Activated CD4-positive, alpha-beta T cell treated with anti-CD3 and anti-CD28 coated beads, Interleukin-10, Interleukin-2, amounts not matched to agents 100 ng/mL and 50 ng/mL, durations not matched to agents 16 hours and 8 hours (primary cell): ENCODE measurements at regions not wholly inside any gene's neighbourhood (a gene's known extent, or its start where the extent isn't known, plus 50 kb on each side); places are given as distances from the start of the nearest gene placed in this dataset.
A peak's percentile ranks its signal among the peaks of the same experiment; 100 is the strongest.
"Not testable (repeated sequence)": the region's sequence is repeated elsewhere in the genome, so short reads cannot be mapped to it uniquely, and the experiment has no call there.

Source experiments
- DNase-seq: peaks from one replicate; pipeline ENCODE4 v3.0.0-alpha.2; 2020

DNA sequence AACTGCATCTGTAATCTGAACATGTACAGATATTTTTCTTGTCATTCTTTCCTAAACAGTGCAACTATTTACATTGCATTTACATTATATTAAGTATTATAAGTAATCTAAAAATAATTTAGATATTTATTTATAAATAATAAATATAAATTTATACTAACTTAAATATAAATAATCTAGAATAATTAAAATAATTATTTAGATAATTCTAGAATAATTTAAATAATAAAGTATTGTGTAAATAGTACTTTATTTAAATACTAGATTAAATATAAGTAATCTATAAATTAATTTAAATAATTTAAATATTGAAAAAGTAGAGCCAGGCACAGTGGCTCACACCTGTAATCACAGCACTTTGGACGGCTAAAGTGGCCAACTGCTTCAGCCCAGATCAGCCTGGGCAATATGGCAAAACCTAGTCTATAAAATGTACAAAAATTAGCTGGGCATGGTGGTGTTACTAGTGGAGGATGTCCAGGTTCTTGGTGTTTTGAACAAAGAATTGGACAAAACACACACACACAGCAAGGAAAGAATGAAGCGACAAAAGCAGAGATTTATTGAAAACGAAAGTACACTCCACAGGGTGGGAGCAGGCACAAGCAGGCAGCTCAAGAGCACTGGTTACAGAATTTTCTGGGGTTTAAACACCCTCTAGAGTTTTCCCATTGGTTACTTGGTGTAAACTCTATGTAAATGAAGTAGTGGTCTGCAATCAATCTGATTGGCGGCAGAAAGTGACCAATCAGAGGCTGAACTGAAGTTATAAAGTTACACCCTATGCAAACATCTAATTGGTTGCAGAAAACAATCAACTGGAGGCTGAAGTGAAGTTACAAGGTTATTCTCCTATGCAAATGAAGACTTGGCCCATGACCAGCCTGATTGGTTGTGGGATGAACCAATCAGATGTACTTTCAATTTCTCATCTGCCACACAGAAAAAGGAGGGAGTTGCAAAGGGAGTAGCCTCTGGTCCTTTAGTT is 100.2 kb upstream of the SP4 start:
- DNase-seq = no peak

DNA sequence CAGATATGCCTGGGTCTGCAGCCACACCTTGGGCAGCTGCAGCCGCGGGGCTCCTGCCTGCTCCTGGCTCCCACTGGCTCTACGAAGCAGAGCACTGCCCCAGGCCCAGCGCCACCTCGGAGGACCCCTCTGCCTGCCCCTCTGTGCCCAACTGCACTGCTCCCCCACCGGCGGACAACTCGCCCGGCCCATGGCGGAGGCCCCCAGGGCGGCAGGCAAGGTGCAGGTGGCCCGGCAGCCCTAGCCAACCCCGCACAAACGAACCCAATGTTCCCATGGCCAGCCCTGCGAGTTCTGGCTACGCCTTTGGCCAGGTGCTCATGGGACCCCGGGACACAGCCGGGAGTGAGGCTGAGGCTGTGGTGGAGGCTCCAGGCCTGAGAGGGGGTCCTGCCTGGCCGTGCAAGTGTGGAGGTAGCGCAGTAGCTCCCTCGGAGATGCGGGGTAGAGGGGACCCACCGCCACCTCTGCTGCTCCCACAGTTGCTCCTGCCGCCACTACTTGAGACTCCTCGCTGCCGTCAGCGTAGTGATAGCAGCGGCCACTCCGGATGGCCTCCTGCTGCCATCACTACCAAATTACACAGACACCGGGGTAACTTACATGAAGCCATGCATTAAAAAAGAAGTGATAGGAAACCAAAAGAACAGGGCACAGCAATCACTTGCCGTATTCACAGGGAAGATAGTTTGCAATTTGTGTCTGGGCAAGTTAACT is 97.3 kb upstream of the SP4 start:
- DNase-seq = no peak

DNA sequence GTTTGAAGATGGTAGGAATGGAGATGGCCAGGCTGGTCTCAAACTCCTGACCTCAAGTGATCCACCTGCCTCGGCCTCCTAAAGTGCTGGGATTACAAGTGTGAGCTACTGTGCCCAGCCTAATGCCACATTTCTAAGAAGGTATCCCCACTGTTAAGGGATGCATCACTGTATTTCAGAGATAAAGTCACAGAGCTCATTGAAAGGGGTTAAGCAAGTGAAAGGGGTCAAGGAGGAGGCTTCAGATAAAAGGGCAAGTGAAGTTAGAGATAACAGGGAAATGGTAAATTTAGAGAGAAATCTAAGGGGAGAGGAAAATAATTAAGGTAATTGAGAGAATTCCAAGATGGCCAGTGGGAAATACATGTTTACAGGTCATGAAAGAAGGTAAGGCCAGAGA is 93.0 kb upstream of the SP4 start:
- DNase-seq = no peak

DNA sequence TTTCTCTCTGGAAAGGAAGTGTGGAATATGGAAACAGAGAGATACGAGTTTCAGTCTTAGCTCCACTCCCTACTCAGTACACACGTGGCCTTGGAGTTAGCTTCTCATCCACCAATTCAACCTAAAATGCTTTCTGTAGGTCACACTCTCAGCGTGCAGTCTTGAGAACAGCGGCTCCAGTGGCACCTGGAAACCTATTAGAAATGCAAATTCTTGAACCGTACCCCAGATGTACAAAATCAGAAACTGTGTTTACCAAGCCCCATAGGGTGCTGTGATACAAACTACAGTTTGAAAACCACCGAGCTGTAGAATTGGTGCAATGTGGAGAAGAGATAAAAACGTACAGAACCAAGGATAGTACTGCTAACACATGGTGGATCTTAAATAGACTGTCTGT is 91.1 kb upstream of the SP4 start:
- no peak for DNase-seq

DNA sequence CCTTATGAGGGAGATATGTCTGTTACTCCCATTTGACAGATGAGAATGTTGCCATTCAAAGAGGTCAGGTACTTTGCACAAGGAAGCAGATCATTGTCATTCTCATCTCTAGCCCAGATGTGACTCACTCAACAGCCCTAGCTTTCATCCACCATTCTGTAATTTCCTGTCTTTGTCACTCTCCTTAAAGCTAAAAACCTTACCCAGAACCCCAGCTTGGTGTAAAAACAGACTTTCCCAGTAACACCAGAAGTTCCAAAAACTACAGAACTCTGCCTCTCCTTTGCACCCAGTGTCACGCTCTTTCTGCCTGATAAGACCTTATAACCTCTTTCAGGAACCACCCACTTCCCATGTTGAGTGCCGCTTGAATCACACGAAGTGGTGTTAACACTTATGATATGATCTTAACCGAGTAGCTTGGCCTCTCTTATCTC is 89.1 kb upstream of the SP4 start:
- DNase-seq = peak; percentile 89

DNA sequence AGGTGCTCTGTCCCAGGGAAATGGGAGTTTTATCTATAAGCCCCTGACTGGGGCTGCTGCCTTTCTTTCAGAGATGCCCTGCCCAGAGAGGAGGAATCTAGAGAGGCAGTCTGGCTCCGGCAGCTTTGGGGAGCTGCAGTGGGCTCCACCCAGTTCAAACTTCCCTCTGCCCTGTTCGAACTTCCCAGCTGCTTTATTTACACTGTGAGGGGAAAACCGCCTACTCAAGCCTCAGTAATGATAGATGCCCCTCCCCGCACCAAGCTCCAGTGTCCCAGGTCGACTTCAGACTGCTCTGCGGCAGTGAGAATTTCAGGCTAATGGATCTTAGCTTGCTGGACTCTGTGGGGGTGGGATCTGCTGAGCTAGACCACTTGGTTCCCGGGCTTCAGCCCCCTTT is 83.0 kb upstream of the SP4 start:
- DNase-seq = not testable (repeated sequence)

DNA sequence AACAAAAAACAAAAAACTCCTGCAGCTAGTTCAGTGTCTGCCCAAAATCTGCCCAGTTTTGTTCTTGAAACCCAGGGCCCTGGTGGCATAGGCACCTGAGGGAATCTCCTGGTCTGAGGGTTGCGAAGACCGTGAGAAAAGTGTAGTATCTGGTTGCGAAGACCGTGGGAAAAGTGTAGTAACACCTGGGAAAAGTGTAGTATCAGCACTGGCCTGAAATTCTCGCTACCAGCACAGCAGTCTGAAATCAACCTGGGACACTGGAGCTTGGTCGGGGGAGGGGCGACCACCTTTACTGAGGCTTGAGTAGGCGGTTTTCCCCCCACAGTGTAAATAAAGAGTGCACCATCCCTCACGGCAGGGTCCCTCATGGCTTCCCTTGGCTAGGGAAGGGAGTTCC is 82.5 kb upstream of the SP4 start:
- DNase-seq = no peak

DNA sequence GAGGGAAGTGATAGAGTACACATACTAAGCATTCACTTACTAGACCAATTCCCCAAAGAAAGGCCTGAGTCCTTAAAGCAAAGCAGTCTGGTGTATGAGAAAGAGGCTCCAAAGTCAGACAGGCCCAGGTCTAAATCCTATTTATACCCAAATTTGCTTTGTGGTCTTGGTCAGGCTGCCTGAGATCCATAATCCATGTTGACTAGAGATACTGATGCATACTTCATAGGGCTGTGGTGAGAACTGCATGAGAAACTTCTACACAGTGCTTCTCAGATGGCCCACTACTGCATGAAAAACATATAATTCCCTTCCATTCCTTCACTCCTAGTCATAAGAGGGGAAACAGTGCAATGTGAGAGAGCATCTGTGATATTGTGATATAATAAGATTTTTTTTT is 81.6 kb upstream of the SP4 start:
- DNase-seq = no peak

DNA sequence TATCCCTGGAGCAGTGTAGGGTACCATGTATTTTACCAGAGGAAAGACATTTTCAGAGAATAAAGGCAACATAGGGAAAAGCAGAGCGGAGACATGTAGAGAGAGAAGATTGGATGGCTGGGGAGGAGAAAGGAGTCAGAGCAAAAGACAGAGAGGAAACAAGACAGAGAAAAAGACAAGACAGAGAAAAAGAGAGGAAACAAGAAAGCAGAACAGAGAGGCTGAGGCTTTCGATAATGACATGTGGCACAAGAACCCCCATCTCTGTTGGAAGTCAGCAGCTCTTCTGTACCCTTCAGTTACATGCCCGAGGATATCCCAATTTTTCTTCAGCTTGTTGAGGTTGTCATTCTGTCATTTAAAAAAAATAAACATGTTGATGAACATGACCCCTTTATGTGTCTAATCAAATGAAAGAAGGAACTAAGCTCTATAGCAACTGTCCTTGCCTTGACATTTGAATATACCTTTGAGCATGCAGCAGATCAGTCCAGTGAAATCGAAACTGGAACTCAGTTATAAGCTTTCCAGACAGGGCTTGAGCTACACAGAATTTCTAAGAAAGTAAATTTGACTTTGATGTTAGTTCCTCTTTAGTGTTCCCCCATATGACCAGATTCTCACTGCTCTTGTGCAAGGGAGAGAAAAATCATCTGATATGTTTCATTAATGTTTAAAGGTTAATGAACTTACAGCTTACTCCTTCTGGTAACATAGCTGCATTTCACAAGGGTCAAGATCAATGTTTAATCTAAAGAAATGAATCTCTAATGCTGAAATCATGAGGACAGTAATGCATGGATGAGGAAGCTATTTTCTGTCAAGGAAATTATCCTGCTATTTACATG is 75.1 kb upstream of the SP4 start:
- DNase-seq = peak; percentile 85

DNA sequence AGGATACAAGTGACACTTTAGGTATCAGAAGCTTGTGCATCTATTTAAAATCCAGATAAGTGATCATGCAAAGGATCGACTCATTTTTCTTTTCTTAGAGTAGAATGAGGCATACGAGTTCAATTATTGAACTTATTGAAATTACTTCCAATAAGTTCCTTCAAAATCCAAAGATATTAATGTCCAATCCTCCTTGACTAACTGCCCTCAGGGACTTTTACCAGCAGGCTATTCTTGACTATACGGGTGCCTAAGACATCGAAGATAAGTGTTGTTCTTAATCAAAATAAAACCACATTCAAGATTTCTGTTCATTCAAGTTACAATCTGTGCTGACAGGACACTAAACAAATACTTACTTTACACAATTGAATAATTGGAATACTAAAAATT is 74.5 kb upstream of the SP4 start:
- DNase-seq = no peak

DNA sequence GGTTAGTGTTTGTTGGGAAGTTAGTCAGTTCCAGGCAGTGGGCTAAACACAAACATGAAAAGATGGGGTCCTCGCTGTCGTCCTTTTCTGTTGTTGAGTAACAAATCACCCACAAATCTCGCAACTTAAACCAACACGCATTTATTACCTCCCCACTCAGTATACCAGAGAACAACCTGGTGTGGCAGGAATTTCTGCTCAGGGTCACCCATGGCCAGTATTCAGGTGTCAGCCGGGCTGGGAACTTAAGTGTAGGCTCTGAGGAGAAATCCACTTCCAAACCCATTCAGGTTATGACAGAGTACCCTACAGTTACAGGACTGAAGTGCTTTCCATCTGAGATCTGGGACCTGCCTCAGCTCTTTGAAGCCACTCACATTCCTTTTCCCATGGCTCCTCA is 73.6 kb upstream of the SP4 start:
- DNase-seq = no peak

DNA sequence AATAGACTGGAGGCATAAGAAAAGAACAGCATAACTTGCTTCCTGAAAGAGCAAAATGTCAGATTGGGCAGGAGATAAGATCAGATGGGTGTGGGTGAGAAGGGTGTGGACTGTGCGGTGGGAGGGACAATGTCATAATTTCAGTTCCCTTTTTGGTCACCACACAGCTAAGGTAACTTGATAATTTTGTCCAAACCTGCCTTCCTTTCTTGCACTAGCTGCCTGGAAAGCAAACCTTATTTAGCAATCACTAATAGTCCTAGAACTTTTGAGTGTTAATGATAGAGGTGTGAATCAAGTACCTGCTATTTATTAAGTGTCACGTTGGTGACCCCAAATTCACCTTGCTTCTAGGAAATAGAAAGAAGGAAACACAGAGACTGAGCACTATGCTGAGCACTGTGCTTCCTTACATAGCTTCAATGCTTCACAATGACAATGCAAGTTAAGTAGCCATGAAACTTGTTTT is 72.4 kb upstream of the SP4 start:
- DNase-seq = peak; percentile 91

DNA sequence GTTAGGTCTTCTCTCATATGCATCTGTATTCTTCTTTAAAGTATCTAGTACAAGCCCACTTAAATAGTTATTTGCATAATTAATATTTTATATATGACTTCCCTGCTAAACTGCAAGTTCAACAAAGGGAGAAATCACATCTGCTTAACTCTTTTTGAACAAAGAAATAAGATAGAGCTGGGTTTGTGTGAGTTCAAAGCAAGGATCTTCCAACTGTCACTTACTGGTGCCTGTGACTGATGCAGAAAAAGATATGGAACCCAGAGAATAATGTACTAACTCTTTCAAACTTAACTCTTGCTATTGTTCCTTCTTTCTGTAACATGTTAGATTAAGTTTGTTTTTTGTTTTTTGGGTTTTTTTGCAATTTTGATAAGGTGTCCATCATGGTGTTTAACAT is 71.3 kb upstream of the SP4 start:
- DNase-seq = no peak

DNA sequence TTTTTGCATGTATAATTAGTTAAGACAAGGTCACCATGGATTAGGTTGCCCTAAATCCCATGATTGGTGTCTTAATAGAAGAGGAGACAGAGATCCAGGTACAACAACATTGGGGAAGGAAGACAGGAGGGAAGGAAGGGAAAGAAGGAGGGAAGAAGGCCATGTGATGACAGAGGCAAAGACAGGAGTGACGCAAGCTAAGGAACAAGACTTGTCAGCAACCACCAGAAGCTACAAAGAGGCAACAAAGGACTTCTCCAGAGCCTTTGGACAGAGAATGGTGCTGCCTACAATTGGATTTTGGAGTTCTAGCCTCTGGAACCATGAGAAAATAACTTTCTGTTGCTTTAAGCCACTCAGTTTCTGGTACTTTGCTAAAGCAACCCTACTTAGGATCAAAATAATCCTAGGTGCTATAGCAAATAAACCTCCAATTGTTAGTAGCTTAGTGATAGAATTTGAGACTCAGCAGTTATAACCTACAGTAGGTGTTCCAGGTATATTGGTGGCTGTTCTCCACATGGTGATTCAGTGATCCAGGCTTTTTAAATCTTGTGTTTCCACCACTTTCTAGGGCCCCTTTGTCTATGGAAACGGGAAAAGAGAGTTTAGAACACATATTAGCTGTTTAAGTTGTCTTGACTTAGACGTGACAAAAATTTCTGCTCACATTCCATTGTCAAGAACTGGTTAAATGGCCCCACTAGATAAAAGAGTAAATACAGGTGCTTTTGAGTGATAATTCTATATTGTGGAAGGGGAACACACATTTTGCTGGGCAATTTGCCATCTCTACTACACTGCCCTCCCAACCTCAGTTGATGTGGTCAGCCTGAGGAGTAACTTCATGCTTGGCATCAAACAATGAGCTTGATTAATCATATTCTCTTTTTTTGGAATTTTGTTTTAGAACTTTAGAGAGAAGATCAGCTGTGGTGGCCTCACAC is 70.5 kb upstream of the SP4 start:
- DNase-seq = no peak

DNA sequence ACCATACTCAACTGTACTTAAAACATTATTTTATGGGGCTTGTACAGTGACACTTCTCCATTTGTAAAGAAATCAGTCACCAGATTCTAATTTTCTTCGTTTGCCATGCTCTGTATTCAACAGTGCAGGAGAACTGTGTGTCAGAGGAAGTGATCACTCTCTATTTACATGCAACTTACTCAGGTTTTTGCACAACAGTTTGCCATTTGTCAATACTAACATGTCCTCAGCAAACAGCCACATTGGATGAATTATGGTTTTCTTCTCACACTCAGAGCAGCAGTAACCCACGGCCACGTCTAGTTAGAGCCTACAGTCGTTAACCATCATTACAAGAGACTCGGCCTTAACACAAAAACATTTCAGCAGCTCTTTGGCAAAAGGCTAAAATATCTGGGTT is 69.2 kb upstream of the SP4 start:
- peak; percentile 46 for DNase-seq

DNA sequence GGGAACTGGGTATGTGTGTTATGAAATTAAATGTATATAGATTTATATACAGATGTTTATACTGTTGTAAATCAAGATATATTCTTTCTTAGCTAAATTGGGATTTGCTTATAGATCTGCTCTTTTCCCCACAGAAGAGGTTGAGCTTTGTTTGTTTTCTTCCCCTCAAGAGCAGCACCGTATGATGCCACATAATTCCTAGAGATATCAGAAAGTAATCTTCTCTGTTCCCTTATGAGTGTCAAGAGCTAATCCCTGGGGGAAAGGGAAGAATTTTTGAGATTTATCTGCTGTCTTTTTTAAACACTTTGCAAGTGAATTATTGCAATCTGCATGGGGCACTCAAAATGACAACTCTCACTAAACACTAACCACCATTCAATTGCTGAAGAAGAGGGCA is 68.7 kb upstream of the SP4 start:
- DNase-seq = no peak

DNA sequence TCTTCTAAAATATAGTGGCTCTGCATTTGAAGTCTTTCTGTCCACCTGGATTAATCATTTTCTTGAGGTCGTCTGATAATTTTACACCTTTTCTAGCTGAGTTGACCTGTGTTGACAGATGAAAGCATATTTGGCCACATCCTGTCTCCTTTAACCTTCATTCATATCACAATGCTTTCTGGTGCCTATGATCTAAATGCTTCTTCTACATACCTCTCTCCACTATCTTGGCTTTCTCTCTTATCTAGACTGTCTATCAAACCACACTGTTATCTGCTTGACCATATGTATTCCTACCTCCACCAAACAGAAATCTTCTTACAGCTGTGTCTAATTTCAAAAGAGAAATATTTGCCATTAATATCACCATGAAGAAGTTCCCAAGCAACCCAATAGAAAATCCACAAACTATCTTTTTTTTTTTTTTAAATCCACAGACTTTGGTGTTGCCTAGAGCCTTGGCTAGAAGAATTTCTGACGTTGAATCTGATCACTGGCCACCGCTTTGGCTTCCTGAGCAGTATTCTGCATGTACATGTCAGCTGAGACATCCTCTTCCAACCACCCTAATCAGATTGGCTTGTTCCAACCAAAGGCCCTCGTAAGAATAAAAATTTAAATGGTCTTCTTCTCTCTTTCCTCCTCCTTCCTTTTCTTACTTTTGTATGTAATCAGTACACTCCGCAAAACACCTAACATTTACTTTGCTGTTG is 66.3 kb upstream of the SP4 start:
- no peak for DNase-seq

DNA sequence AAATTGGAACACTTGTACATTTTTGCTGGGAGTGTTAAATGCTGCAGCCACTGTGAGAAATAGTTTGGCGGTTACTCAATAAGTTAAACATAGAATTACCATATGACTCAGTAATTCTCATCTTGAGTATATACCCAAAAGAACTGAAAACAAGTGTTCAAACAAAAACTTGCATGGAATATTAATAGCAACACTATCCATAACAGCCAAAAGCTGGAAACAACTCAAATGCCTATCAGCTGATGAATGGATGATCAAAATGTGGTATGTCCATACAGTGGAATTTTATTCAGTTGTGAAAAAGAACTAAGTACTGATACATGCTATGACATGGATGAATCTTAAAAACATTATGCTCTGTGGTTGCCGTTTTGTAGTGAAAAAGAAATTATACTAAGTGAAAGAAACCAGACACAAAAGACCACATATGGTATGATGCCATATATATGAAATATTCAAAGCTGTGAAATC is 63.0 kb upstream of the SP4 start:
- peak; percentile 76 for DNase-seq

DNA sequence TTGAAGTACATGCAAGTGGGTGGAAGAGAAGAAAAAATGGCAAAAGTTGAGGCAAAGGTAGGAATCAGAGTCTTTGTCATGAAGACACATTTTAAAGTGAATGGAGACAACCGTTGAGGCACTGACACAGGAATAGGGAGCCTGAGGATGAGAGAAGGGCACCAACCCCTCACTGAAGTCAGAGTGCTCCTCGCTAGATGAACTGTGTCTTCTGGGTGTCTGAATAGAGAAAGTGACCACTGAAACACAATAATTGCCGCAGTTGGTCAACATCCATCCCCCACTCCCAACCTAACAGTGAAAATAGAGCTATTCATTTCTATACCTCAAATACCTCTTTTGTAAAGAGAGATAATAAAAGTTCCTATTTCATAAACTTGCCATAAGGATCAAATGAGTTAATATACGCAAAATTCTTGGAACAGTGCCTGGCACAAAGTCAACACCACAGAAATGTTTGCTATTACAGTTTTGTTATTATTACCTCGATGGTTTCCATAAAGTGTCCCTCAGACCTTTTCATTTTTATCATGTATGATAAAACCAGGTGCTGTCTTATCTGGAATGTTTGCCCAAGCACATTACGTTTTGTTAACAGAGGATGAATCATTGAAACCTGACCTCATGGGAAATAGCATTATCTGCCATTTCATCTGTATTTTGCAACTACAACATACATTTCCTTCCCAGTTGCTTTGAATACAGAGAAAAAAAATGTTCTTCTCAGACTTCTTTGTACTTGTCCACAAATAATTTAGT is 61.8 kb upstream of the SP4 start:
- peak; percentile 48 for DNase-seq

DNA sequence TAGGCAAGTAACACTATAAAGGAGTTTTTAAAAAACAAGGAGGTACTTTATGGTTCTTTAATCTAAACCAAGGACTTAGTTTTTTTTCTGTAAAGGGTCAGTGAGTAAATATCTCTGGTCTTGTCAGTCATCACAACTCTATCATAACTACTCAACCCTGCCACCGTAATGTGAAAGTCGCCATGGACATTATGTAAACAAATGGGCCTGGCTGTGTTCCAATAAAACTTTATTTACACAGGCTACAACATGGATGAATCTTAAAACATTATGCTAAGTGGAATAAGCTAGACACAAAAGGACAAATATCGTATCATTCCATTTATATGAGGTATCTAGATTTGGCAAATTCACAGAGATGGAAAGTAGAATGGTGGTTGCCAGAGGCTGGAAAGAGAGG is 60.8 kb upstream of the SP4 start:
- DNase-seq = no peak
